GM12875 (cell line): ENCODE measurements at regions not wholly inside any gene's neighbourhood (a gene's known extent, or its start where the extent isn't known, plus 50 kb on each side); places are given as distances from the start of the nearest gene placed in this dataset.

Experiments used
- H3K4me3 ChIP-seq: one replicate; pipeline ENCODE4 v1.5.1; 2011; ENCODE audit warnings: low read depth, low read length, control low read depth
- CTCF ChIP-seq: IDR thresholded peaks from 2 replicates; pipeline ENCODE4 v1.5.1; 2011; ENCODE audit warnings: low read depth, mild to moderate bottlenecking, control low read depth, inconsistent platforms, low read length, moderate library complexity, borderline replicate concordance; ENCODE audit not compliant: insufficient read depth

GRCh38 chr12:28629691-28630090 is 439.4 kb downstream of the CCDC91 start:
- TF ChIP-seq CTCF = no peak
- no peak overlapping the region for H3K4me3 ChIP-seq

GRCh38 chr12:28631831-28632230 is 441.6 kb downstream of the CCDC91 start:
- TF ChIP-seq CTCF = no peak
- H3K4me3 ChIP-seq = no peak overlapping the region

GRCh38 chr12:28640519-28640918 is 450.3 kb downstream of the CCDC91 start:
- no peak overlapping the region for H3K4me3 ChIP-seq
- TF ChIP-seq CTCF = no peak

GRCh38 chr12:28645436-28645835 is 455.2 kb downstream of the CCDC91 start:
- TF ChIP-seq CTCF = no peak

GRCh38 chr12:28645891-28646290 is 455.6 kb downstream of the CCDC91 start:
- H3K4me3 ChIP-seq = no peak overlapping the region
- TF ChIP-seq CTCF = no peak

More at GRCh38 chr12:28645436-28645835, 455.2 kb downstream of the CCDC91 start:
- no peak overlapping the region for H3K4me3 ChIP-seq

- no peak for TF ChIP-seq CTCF
- no peak overlapping the region for H3K4me3 ChIP-seq
Observed at GRCh38 chr12:28650906-28651305, 460.6 kb downstream of the CCDC91 start.

GRCh38 chr12:28652239-28652638 is 462.0 kb downstream of the CCDC91 start:
- TF ChIP-seq CTCF = no peak
- H3K4me3 ChIP-seq = no peak overlapping the region
